Osteocyte (in vitro differentiated cells): ENCODE measurements at regions not wholly inside any gene's neighbourhood (a gene's known extent, or its start where the extent isn't known, plus 50 kb on each side); places are given as distances from the start of the nearest gene placed in this dataset.

Source experiments
- DNase-seq: peaks from one replicate; pipeline ENCODE4 v3.0.0; 2021; ENCODE audit warnings: mixed read lengths; ENCODE audit not compliant: unreplicated experiment; ENCODE audit errors: extremely low spot score
- H3K27ac Mint-ChIP-seq: one replicate; pipeline ENCODE4 v1.8.0; 2021; ENCODE audit warnings: mild to moderate bottlenecking, mixed read lengths; ENCODE audit not compliant: unreplicated experiment
- H3K27me3 Mint-ChIP-seq: one replicate; pipeline ENCODE4 v1.8.0; 2021; ENCODE audit warnings: mixed read lengths; ENCODE audit not compliant: unreplicated experiment
- H3K36me3 Mint-ChIP-seq: one replicate; pipeline ENCODE4 v1.8.0; 2021; ENCODE audit warnings: mixed read lengths; ENCODE audit not compliant: unreplicated experiment
- H3K4me1 Mint-ChIP-seq: one replicate; pipeline ENCODE4 v1.8.0; 2021; ENCODE audit warnings: mixed read lengths; ENCODE audit not compliant: unreplicated experiment
- H3K4me3 Mint-ChIP-seq: one replicate; pipeline ENCODE4 v1.8.0; 2021; ENCODE audit warnings: mild to moderate bottlenecking, moderate library complexity, mixed read lengths; ENCODE audit not compliant: unreplicated experiment
- H3K9me3 Mint-ChIP-seq: one replicate; pipeline ENCODE4 v1.8.0; 2021; ENCODE audit warnings: mixed read lengths; ENCODE audit not compliant: unreplicated experiment
- CTCF ChIP-seq: fragments of 200-600 bp; sonication (generic); IDR thresholded peaks from 2 replicates; pipeline ENCODE4 v1.5.0; 2021; ENCODE audit warnings: antibody characterized with exemption, mild to moderate bottlenecking, moderate library complexity

- Mint-ChIP-seq H3K27ac (no peak overlapping the region), H3K9me3 (peaks cover 17% of the 10 kb centered on the region), H3K4me1 (peaks cover 4% of the 10 kb centered on the region), H3K4me3 (no peak overlapping the region), H3K27me3 (no peaks in the 10 kb centered on the region), H3K36me3 (no peaks in the 10 kb centered on the region)
- no peak for DNase-seq
- TF ChIP-seq CTCF, result no peak
Measured at GRCh38 chr21:20377250-20377649, 621.0 kb upstream of the NCAM2 start.

GRCh38 chr21:20388400-20388799 lies 609.8 kb upstream of the NCAM2 start:
- H3K9me3 Mint-ChIP-seq, result peaks cover 43% of the 10 kb centered on the region
- DNase-seq, result no peak
- no peak for TF ChIP-seq CTCF
- H3K36me3 Mint-ChIP-seq, result no peaks in the 10 kb centered on the region
- no peak overlapping the region for H3K27ac Mint-ChIP-seq
- no peaks in the 10 kb centered on the region for H3K27me3 Mint-ChIP-seq
- no peak overlapping the region for H3K4me3 Mint-ChIP-seq
- H3K4me1 Mint-ChIP-seq, result no peaks in the 10 kb centered on the region

- Mint-ChIP-seq H3K27me3 (no peaks in the 10 kb centered on the region), H3K4me1 (no peaks in the 10 kb centered on the region), H3K9me3 (peaks cover 9% of the 10 kb centered on the region), H3K4me3 (no peak overlapping the region), H3K36me3 (no peaks in the 10 kb centered on the region), H3K27ac (no peak overlapping the region)
- no peak for TF ChIP-seq CTCF
- no peak for DNase-seq
Measured at GRCh38 chr21:20396798-20397197, 601.4 kb upstream of the NCAM2 start.

- H3K4me1 Mint-ChIP-seq, result no peaks in the 10 kb centered on the region
- peaks cover 46% of the 10 kb centered on the region for H3K9me3 Mint-ChIP-seq
- DNase-seq, result no peak
- H3K27ac Mint-ChIP-seq, result no peak overlapping the region
- no peaks in the 10 kb centered on the region for H3K27me3 Mint-ChIP-seq
- TF ChIP-seq CTCF, result no peak
- no peak overlapping the region for H3K4me3 Mint-ChIP-seq
- no peaks in the 10 kb centered on the region for H3K36me3 Mint-ChIP-seq
Measured at GRCh38 chr21:20404915-20405314, 593.3 kb upstream of the NCAM2 start.

- H3K4me3 Mint-ChIP-seq, result no peak overlapping the region
- H3K27me3 Mint-ChIP-seq, result no peaks in the 10 kb centered on the region
- no peaks in the 10 kb centered on the region for H3K4me1 Mint-ChIP-seq
- H3K27ac Mint-ChIP-seq, result no peak overlapping the region
- no peaks in the 10 kb centered on the region for H3K36me3 Mint-ChIP-seq
- peaks cover 51% of the 10 kb centered on the region for H3K9me3 Mint-ChIP-seq
- TF ChIP-seq CTCF, result no peak
- DNase-seq, result no peak
Measured at GRCh38 chr21:20418353-20418752, 579.9 kb upstream of the NCAM2 start.
